BE2C (cell line): ENCODE measurements at regions not wholly inside any gene's neighbourhood (a gene's known extent, or its start where the extent isn't known, plus 50 kb on each side); places are given as distances from the start of the nearest gene placed in this dataset.

Experiments used
- DNase-seq: peaks from one replicate; pipeline ENCODE4 v3.0.0-alpha.2; 2020
- H3K27me3 ChIP-seq: fragments of 250-450 bp; sonication (Bioruptor Pico); 2 replicates; pipeline ENCODE4 v1.5.1; 2020; ENCODE audit warnings: mild to moderate bottlenecking
- H3K36me3 ChIP-seq: fragments of 250-450 bp; sonication (Bioruptor Pico); 2 replicates; pipeline ENCODE4 v1.5.1; 2020; ENCODE audit warnings: mild to moderate bottlenecking
- H3K4me1 ChIP-seq: fragments of 250-450 bp; sonication (Bioruptor Pico); 2 replicates; pipeline ENCODE4 v1.5.1; 2020
- H3K4me3 ChIP-seq: 2 replicates; pipeline ENCODE4 v1.5.1; 2011; ENCODE audit warnings: low read depth, low read length
- H3K9me3 ChIP-seq: fragments of 250-450 bp; sonication (Bioruptor Pico); 2 replicates; pipeline ENCODE4 v1.5.1; 2020
- TF ChIP-seq, protein P1 (sequence below): IDR thresholded peaks from 2 replicates; pipeline ENCODE4 v1.5.1; 2012; ENCODE audit warnings: mild to moderate bottlenecking, low read depth, low read length

GRCh38 chr18:11268153-11268552 is 118.8 kb upstream of the PIEZO2 start:
- DNase-seq: no peak
- Histone ChIP-seq H3K4me3 (no peak overlapping the region), H3K4me1 (no peaks in the 10 kb centered on the region), H3K27me3 (no peaks in the 10 kb centered on the region), H3K9me3 (no peaks in the 10 kb centered on the region), H3K36me3 (no peaks in the 10 kb centered on the region)
- TF ChIP-seq, protein P1, sequence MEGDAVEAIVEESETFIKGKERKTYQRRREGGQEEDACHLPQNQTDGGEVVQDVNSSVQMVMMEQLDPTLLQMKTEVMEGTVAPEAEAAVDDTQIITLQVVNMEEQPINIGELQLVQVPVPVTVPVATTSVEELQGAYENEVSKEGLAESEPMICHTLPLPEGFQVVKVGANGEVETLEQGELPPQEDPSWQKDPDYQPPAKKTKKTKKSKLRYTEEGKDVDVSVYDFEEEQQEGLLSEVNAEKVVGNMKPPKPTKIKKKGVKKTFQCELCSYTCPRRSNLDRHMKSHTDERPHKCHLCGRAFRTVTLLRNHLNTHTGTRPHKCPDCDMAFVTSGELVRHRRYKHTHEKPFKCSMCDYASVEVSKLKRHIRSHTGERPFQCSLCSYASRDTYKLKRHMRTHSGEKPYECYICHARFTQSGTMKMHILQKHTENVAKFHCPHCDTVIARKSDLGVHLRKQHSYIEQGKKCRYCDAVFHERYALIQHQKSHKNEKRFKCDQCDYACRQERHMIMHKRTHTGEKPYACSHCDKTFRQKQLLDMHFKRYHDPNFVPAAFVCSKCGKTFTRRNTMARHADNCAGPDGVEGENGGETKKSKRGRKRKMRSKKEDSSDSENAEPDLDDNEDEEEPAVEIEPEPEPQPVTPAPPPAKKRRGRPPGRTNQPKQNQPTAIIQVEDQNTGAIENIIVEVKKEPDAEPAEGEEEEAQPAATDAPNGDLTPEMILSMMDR: no peak

DNA sequence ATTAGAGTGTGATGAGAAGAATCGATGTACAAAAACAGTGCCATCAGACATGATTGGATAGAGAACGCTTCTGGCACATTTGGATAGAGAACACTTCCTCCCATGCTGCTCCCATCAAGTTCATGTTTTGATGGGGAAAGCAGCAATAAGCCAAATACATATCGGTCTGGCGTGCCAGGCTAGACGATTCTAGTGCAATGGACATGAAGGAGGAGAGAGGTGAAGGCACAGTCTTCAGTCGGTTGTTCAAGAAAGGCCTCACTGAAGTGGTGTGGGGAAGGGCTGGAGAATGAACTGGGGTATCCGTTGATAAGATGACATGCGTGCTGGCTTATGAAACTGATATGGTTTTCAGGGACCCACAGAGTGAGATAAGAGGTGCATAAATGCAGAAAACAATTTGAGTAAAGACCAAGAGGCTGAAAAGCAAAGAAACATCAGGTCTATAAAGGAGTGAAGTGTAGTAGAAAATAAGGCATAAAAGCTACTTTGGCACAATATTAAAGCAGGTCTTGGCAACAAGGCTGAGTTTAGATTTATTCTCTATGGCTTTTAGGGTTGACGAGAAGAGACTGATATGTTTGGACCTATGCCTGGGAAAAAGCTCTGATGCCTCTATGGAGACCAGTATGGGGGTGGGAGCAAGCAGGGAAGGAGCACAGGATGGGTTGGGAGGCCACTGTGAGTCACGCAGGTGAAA is 117.6 kb upstream of the PIEZO2 start:
- Histone ChIP-seq H3K4me1 (no peaks in the 10 kb centered on the region), H3K4me3 (no peak overlapping the region), H3K9me3 (no peaks in the 10 kb centered on the region), H3K36me3 (no peaks in the 10 kb centered on the region), H3K27me3 (no peaks in the 10 kb centered on the region)
- no peak for DNase-seq
- TF ChIP-seq, protein P1: no peak

DNA sequence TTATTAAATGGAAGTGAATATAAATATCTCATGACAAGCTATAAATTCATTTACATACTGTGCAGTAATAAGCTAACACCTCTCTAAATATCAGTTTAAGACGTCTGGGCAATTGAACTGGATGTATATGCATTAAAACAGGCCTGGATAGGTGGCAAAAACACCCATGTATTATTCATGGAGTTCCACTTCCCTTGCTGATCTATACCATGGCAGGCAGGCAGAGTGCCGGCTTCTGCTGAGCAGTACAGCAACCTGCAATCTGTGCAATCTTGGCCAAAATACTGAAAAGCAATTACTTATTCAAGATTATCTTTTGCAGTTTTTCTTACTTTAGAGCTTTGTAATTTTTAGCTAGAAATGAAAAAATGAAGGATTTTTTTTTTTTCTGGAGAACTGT is 112.1 kb upstream of the PIEZO2 start:
- H3K9me3 ChIP-seq: no peaks in the 10 kb centered on the region
- TF ChIP-seq, protein P1: no peak
- no peaks in the 10 kb centered on the region for H3K36me3 ChIP-seq
- no peak for DNase-seq
- no peaks in the 10 kb centered on the region for H3K27me3 ChIP-seq
- no peak overlapping the region for H3K4me3 ChIP-seq
- peaks cover 7% of the 10 kb centered on the region; the same call in 1 of the 2 replicates for H3K4me1 ChIP-seq

DNA sequence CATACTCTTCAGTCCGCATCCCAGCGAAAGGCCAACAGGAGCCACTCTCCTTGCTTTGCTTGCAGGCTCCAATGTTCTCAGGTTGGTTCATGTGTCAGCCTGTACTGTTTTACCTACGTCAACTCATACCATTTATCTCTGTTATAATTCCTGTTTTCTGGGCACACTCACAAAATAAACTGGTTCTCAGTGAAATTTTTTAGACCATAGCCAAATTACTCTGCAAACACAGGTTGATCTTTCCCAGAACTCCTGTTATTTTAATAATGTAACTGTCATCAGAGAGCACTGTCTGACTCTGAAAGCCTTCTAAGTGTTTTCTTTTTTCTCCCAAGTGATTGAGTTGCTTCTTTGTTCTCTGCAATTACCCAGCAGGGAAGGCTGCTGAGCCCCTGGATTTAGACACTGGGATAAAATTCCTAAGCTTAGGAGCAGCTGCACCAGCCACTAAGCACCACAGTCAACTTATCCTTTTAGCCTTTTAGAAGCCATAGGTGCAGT is 111.6 kb upstream of the PIEZO2 start:
- Histone ChIP-seq H3K27me3 (no peaks in the 10 kb centered on the region), H3K36me3 (no peaks in the 10 kb centered on the region), H3K4me3 (no peak overlapping the region), H3K9me3 (no peaks in the 10 kb centered on the region), H3K4me1 (peaks cover 7% of the 10 kb centered on the region; the same call in 1 of the 2 replicates)
- TF ChIP-seq, protein P1: no peak
- no peak for DNase-seq

- Histone ChIP-seq H3K27me3 (no peaks in the 10 kb centered on the region), H3K36me3 (no peaks in the 10 kb centered on the region), H3K9me3 (no peaks in the 10 kb centered on the region), H3K4me1 (peaks cover 7% of the 10 kb centered on the region; the same call in 1 of the 2 replicates), H3K4me3 (no peak overlapping the region)
- TF ChIP-seq, protein P1: no peak
- peak; percentile 30 for DNase-seq
Observed at GRCh38 chr18:11259469-11260150, 110.2 kb upstream of the PIEZO2 start.
